ENCODE measurements at regions not wholly inside any gene's neighbourhood (a gene's known extent, or its start where the extent isn't known, plus 50 kb on each side); places are given as distances from the start of the nearest gene placed in this dataset.

DNA sequence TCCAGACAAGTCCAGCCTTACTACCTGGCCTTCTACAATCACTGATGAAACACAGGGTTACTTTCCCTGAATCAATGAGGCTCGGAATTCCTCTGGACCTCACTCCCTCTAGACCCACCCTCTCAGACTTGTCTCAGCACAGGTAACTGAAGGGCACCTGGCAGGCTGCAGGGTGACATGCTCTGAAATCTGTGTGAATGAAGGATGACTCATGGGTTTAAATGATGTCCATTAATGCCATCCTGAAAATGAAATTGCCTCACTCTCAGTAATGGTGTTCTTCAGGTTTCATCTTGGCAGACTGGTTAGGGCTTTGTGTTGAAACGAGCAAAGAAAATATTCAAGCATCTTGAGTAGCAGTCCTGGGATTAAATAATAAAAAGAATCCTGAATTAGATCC is 134.4 kb downstream of the MAF start:
- H3K9me3 ChIP-seq (ENCODE audit: control insufficient read depth, insufficient read depth, low read depth, low read length): no peaks in the 10 kb centered on the region
- H3K4me1 ChIP-seq (ENCODE audit: control insufficient read depth, insufficient read depth, low read length): no peaks in the 10 kb centered on the region
- no peak overlapping the region for H3K27ac ChIP-seq (ENCODE audit: extremely low read depth, low read depth, low read length)
- CTCF ChIA-PET: interaction anchor here (0.6 kb wide), 1 partner anchor 44 kb away, joined by 3 read pairs; no protein-coding TSS in a partner anchor
- H3K4me3 ChIP-seq (ENCODE audit: low read depth, low read length): no peak overlapping the region
- H3K36me3 ChIP-seq (ENCODE audit: control insufficient read depth in 2 of 2, insufficient read depth in 1 of 2, low read length in 2 of 2): no peaks in the 10 kb centered on the region
- POLR2A ChIA-PET: no interaction called here
- no peak for TF ChIP-seq ZFHX2 (tag by site-specific recombination; conservative IDR thresholded peaks at IDR 0.05)
- no peak for TF ChIP-seq ZNF560 (tag by site-specific recombination; IDR thresholded peaks at IDR 0.05; ENCODE audit: borderline replicate concordance)
- TF ChIP-seq ZSCAN30 (tag by site-specific recombination; IDR thresholded peaks at IDR 0.05): no peak
- TF ChIP-seq ZNF391 (tag by site-specific recombination; IDR thresholded peaks at IDR 0.05; ENCODE audit: borderline replicate concordance, low read depth): no peak
- no peak for TF ChIP-seq ZNF341 (tag by site-specific recombination; IDR thresholded peaks at IDR 0.05; ENCODE audit: low read depth)
- no peak for TF ChIP-seq ZNF37A (tag by site-specific recombination; IDR thresholded peaks at IDR 0.05)
- no peak for TF ChIP-seq ZNF701 (tag by site-specific recombination; IDR thresholded peaks at IDR 0.05)
- no peak for TF ChIP-seq SP2 (tag by site-specific recombination; IDR thresholded peaks at IDR 0.05)
- TF ChIP-seq ZBTB21 (tag by site-specific recombination; IDR thresholded peaks at IDR 0.05): no peak
- TF ChIP-seq, protein P1, sequence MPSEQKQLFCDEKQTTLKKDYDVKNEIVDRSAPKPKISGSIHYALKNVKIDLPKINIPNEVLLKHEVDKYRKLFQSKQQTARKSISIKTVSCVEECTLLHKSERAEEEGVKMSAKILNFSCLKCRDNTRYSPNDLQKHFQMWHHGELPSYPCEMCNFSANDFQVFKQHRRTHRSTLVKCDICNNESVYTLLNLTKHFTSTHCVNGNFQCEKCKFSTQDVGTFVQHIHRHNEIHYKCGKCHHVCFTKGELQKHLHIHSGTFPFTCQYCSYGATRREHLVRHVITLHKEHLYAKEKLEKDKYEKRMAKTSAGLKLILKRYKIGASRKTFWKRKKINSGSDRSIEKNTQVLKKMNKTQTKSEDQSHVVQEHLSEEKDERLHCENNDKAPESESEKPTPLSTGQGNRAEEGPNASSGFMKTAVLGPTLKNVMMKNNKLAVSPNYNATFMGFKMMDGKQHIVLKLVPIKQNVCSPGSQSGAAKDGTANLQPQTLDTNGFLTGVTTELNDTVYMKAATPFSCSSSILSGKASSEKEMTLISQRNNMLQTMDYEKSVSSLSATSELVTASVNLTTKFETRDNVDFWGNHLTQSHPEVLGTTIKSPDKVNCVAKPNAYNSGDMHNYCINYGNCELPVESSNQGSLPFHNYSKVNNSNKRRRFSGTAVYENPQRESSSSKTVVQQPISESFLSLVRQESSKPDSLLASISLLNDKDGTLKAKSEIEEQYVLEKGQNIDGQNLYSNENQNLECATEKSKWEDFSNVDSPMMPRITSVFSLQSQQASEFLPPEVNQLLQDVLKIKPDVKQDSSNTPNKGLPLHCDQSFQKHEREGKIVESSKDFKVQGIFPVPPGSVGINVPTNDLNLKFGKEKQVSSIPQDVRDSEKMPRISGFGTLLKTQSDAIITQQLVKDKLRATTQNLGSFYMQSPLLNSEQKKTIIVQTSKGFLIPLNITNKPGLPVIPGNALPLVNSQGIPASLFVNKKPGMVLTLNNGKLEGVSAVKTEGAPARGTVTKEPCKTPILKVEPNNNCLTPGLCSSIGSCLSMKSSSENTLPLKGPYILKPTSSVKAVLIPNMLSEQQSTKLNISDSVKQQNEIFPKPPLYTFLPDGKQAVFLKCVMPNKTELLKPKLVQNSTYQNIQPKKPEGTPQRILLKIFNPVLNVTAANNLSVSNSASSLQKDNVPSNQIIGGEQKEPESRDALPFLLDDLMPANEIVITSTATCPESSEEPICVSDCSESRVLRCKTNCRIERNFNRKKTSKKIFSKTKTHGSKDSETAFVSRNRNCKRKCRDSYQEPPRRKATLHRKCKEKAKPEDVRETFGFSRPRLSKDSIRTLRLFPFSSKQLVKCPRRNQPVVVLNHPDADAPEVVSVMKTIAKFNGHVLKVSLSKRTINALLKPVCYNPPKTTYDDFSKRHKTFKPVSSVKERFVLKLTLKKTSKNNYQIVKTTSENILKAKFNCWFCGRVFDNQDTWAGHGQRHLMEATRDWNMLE (tag by site-specific recombination; conservative IDR thresholded peaks at IDR 0.05; ENCODE audit: low read depth): no peak
- no peak for TF ChIP-seq ZNF670 (tag by site-specific recombination; IDR thresholded peaks at IDR 0.05; ENCODE audit: low read depth)
- TF ChIP-seq ZNF202 (tag by site-specific recombination; IDR thresholded peaks at IDR 0.05; ENCODE audit: borderline replicate concordance): no peak
- TF ChIP-seq, protein P2, sequence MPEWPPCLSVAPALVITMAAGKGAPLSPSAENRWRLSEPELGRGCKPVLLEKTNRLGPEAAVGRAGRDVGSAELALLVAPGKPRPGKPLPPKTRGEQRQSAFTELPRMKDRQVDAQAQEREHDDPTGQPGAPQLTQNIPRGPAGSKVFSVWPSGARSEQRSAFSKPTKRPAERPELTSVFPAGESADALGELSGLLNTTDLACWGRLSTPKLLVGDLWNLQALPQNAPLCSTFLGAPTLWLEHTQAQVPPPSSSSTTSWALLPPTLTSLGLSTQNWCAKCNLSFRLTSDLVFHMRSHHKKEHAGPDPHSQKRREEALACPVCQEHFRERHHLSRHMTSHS (tag by site-specific recombination; IDR thresholded peaks at IDR 0.05): no peak
- TF ChIP-seq REPIN1 (tag by site-specific recombination; IDR thresholded peaks at IDR 0.05; ENCODE audit: low read depth): no peak
- no peak for TF ChIP-seq ZNF473 (tag by site-specific recombination; IDR thresholded peaks at IDR 0.05)
- TF ChIP-seq ZNF324 (tag by site-specific recombination; IDR thresholded peaks at IDR 0.05): no peak

DNA sequence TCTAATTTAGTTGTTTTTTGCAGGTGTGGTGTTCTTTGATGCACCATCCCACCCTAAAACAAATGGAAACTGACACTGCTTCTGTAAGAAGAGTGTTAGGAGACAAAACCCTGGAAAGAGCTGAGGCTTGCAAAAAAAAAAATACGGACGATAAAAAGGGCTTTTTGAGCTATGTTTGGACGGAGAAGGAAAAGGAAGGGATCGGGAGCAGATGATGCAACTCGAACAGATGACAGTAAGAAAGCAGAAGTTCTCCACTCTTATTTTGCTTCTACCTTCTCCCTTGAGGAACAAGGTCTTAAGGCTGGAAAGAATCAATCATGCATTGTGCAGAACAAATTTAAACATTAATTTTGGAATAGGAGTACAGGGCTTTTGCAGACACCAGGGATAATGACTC is 136.7 kb downstream of the MAF start:
- ChIA-PET CTCF (no interaction called here), POLR2A (no interaction called here)
- H3K36me3 ChIP-seq (ENCODE audit: control insufficient read depth in 2 of 2, insufficient read depth in 1 of 2, low read length in 2 of 2): no peaks in the 10 kb centered on the region
- no peak overlapping the region for H3K4me3 ChIP-seq (ENCODE audit: low read depth, low read length)
- no peaks in the 10 kb centered on the region for H3K4me1 ChIP-seq (ENCODE audit: control insufficient read depth, insufficient read depth, low read length)
- no peaks in the 10 kb centered on the region for H3K9me3 ChIP-seq (ENCODE audit: control insufficient read depth, insufficient read depth, low read depth, low read length)
- H3K27ac ChIP-seq (ENCODE audit: extremely low read depth, low read depth, low read length): no peak overlapping the region
- TF ChIP-seq PRDM1 (tag by site-specific recombination; IDR thresholded peaks at IDR 0.05): no peak
- no peak for TF ChIP-seq ZNF677 (tag by site-specific recombination; IDR thresholded peaks at IDR 0.05)
- no peak for TF ChIP-seq ZNF350 (tag by site-specific recombination; IDR thresholded peaks at IDR 0.05)
- no peak for TF ChIP-seq ZNF658 (tag by site-specific recombination; IDR thresholded peaks at IDR 0.05)

Data from HEK293 (cell line).